ENCODE measurements at regions not wholly inside any gene's neighbourhood (a gene's known extent, or its start where the extent isn't known, plus 50 kb on each side); places are given as distances from the start of the nearest gene placed in this dataset.
"Not testable (repeated sequence)": the region's sequence is repeated elsewhere in the genome, so short reads cannot be mapped to it uniquely, and the experiment has no call there.

- peak; percentile 87 for TF ChIP-seq CTCF (conservative IDR thresholded peaks at IDR 0.05)
- no peak overlapping the region for H3K27ac ChIP-seq
Observed at GRCh38 chr2:191501561-191502168, 176.3 kb upstream of the NABP1 start.

GRCh38 chr2:191506515-191506914 is 171.4 kb upstream of the NABP1 start:
- no peak for TF ChIP-seq CTCF (conservative IDR thresholded peaks at IDR 0.05)
- H3K27ac ChIP-seq, result no peak overlapping the region

- H3K27ac ChIP-seq, result not testable (repeated sequence)
Observed at GRCh38 chr2:191507252-191507853, 170.6 kb upstream of the NABP1 start.

- H3K27ac ChIP-seq, result no peak overlapping the region
- TF ChIP-seq CTCF (conservative IDR thresholded peaks at IDR 0.05), result no peak
Observed at GRCh38 chr2:191508738-191509137, 169.2 kb upstream of the NABP1 start.

GRCh38 chr2:191512216-191512835 is 165.6 kb upstream of the NABP1 start:
- H3K27ac ChIP-seq, result no peak overlapping the region
- no peak for TF ChIP-seq CTCF (conservative IDR thresholded peaks at IDR 0.05)

GRCh38 chr2:191512874-191513273 is 165.1 kb upstream of the NABP1 start:
- no peak for TF ChIP-seq CTCF (conservative IDR thresholded peaks at IDR 0.05)

GRCh38 chr2:191514613-191515012 is 163.3 kb upstream of the NABP1 start:
- TF ChIP-seq CTCF (conservative IDR thresholded peaks at IDR 0.05), result no peak
- no peak overlapping the region for H3K27ac ChIP-seq

More at GRCh38 chr2:191512874-191513273, 165.1 kb upstream of the NABP1 start:
- H3K27ac ChIP-seq, result no peak overlapping the region

GRCh38 chr2:191515551-191515950 is 162.4 kb upstream of the NABP1 start:
- no peak for TF ChIP-seq CTCF (conservative IDR thresholded peaks at IDR 0.05)
- no peak overlapping the region for H3K27ac ChIP-seq

Data from VCaP (cell line).